ENCODE measurements at regions not wholly inside any gene's neighbourhood (a gene's known extent, or its start where the extent isn't known, plus 50 kb on each side); places are given as distances from the start of the nearest gene placed in this dataset.

GRCh38 chr7:19224951-19225350, 79.7 kb upstream of the FERD3L start:
- no peak overlapping the region for H4K91ac ChIP-seq (replicated peaks; ENCODE audit: insufficient read length, low read length)
- H3K4ac ChIP-seq (replicated peaks; ENCODE audit: insufficient read length, low read depth, low read length): no peak overlapping the region
- H3K4me3 ChIP-seq (ENCODE audit: extremely low read depth in 1 of 4, insufficient read depth in 2 of 4, low read depth in 3 of 4, low read length in 4 of 4): no peak overlapping the region
- H4K8ac ChIP-seq (ENCODE audit: extremely low read depth, insufficient read depth, low read length): no peak overlapping the region
- H3K4me2 ChIP-seq (ENCODE audit: insufficient read depth in 1 of 2, low read depth in 2 of 2, low read length in 2 of 2): no peak overlapping the region
- H4K20me1 ChIP-seq (replicated peaks in 1 of 2; ENCODE audit: control insufficient read depth in 1 of 2, insufficient read depth in 2 of 2, low read length in 2 of 2): no peaks in the 10 kb centered on the region
- H2AFZ ChIP-seq (ENCODE audit: low read length): no peak overlapping the region
- no peak overlapping the region for H2BK5ac ChIP-seq (ENCODE audit: low read depth, low read length)
- H3K23ac ChIP-seq (ENCODE audit: insufficient read length): no peak overlapping the region
- H2BK20ac ChIP-seq (ENCODE audit: low read length): no peak overlapping the region
- no peaks in the 10 kb centered on the region for H3K27me3 ChIP-seq (replicated peaks in 1 of 4; ENCODE audit: control insufficient read depth in 3 of 4, extremely low read depth in 1 of 4, insufficient read depth in 3 of 4, low read length in 3 of 4)
- H3K14ac ChIP-seq (ENCODE audit: insufficient read length): no peak overlapping the region
- H3K9ac ChIP-seq (replicated peaks in 1 of 4; ENCODE audit: extremely low read depth in 1 of 4, low read depth in 3 of 4, low read length in 3 of 4): no peak overlapping the region
- H2BK15ac ChIP-seq (ENCODE audit: low read length): no peak overlapping the region
- no peak overlapping the region for H3K56ac ChIP-seq (replicated peaks; ENCODE audit: insufficient read length, low read depth, low read length)
- 92% methylated on average over 2 of the region's 2 CpGs; no CpG with 5 or more reads in 1 of the 2 experiments for WGBS, 2 experiments (ENCODE audit: extremely low coverage in 1 of 2, insufficient coverage in 1 of 2, insufficient read length in 1 of 2, insufficient replicate concordance in 2 of 2, low coverage in 1 of 2, low lambda C conversion rate in 2 of 2, missing lambda C conversion rate in 1 of 2)
- H3K79me2 ChIP-seq (ENCODE audit: control insufficient read depth in 1 of 2, insufficient read depth in 2 of 2, low read length in 2 of 2): no peaks in the 10 kb centered on the region
- ChIA-PET POLR2A (ENCODE audit: partially characterized antibody) (no interaction called here), CTCF (ENCODE audit: partially characterized antibody) (interaction anchor here (1.4 kb wide), 1 partner anchor 81 kb away, joined by 3 read pairs; no protein-coding TSS in a partner anchor)
- no peak overlapping the region for H3K27ac ChIP-seq (ENCODE audit: low read depth, low read length)
- no peaks in the 10 kb centered on the region for H3K79me1 ChIP-seq (ENCODE audit: low read depth, low read length)
- H3K18ac ChIP-seq (ENCODE audit: extremely low read depth, low read length): no peak overlapping the region
- H2AK5ac ChIP-seq (ENCODE audit: low read depth, low read length): no peak overlapping the region
- H3K9me3 ChIP-seq (ENCODE audit: insufficient read depth in 2 of 2, low read depth in 1 of 2, low read length in 1 of 2): peaks cover 0 to 3% of the 10 kb centered on the region in 2 experiments; a peak in 2 of 4 replicates
- H2BK12ac ChIP-seq (ENCODE audit: low read depth, low read length): no peak overlapping the region
- H3K36me3 ChIP-seq (ENCODE audit: control insufficient read depth in 2 of 4, insufficient read depth in 4 of 4, low read length in 3 of 4): no peaks in the 10 kb centered on the region
- H2BK120ac ChIP-seq (replicated peaks; ENCODE audit: low read depth, low read length): no peak overlapping the region
- no peaks in the 10 kb centered on the region for H3K4me1 ChIP-seq (replicated peaks in 1 of 4; ENCODE audit: control insufficient read depth in 3 of 4, insufficient read depth in 4 of 4, low read length in 3 of 4)
- DNase-seq (ENCODE audit: low read depth in 1 of 2, low spot score in 2 of 2) (no peak), FAIRE-seq (no peak)
- H3K23me2 ChIP-seq (ENCODE audit: low read depth, low read length): no peaks in the 10 kb centered on the region
- H4K5ac ChIP-seq (ENCODE audit: insufficient read length, low read depth, low read length): no peak overlapping the region
- no peak for TF ChIP-seq SAP30 (IDR thresholded peaks at IDR 0.05; ENCODE audit: insufficient read depth, insufficient replicate concordance, low read length)
- TF ChIP-seq CHD2 (IDR thresholded peaks at IDR 0.05; ENCODE audit: low read length): no peak
- no peak for TF ChIP-seq EP300 (IDR thresholded peaks at IDR 0.05; ENCODE audit: borderline replicate concordance in 1 of 2, low read depth in 2 of 2, low read length in 2 of 2)
- no peak for TF ChIP-seq SUZ12 (IDR thresholded peaks at IDR 0.05; ENCODE audit: low read length)
- no peak for TF ChIP-seq HDAC6 (IDR thresholded peaks at IDR 0.05; ENCODE audit: low read depth, low read length)
- no peak for TF ChIP-seq CTCF (IDR thresholded peaks at IDR 0.05; ENCODE audit: control extremely low read depth in 1 of 3, insufficient read depth in 1 of 3, low read depth in 1 of 3, low read length in 3 of 3)
- no peak for TF ChIP-seq BRCA1 (IDR thresholded peaks at IDR 0.05; ENCODE audit: low read depth, low read length)
- TF ChIP-seq ATF2 (IDR thresholded peaks at IDR 0.05; ENCODE audit: low read length): no peak
- TF ChIP-seq BACH1 (IDR thresholded peaks at IDR 0.05; ENCODE audit: low read length): no peak
- TF ChIP-seq RAD21 (IDR thresholded peaks at IDR 0.05 in 1 of 2, conservative IDR thresholded peaks at IDR 0.05 in 1 of 2; ENCODE audit: low read depth in 2 of 2, low read length in 2 of 2): no peak

Measured in H1 (cell line).